MM.1S (cell line): ENCODE measurements at regions not wholly inside any gene's neighbourhood (a gene's known extent, or its start where the extent isn't known, plus 50 kb on each side); places are given as distances from the start of the nearest gene placed in this dataset.

Source experiments
- DNase-seq: peaks from one replicate; pipeline ENCODE4 v3.0.0-alpha.2; 2015
- H2AFZ ChIP-seq: fragments of 300-600 bp; sonication (generic); 2 replicates; pipeline ENCODE4 v1.6.0; 2016; ENCODE audit warnings: antibody characterized with exemption, low read length
- H3F3A ChIP-seq: fragments of 300-600 bp; sonication (generic); 2 replicates; pipeline ENCODE4 v1.6.1; 2016; ENCODE audit warnings: mild to moderate bottlenecking, antibody characterized with exemption, low read length, moderate library complexity, mixed read lengths; ENCODE audit not compliant: insufficient read depth
- H3K27ac ChIP-seq: fragments of 300-600 bp; sonication (generic); 2 replicates; pipeline ENCODE4 v1.5.1; 2016; ENCODE audit warnings: mild to moderate bottlenecking, low read length
- H3K27me3 ChIP-seq: fragments of 300-600 bp; sonication (generic); replicated peaks from 2 replicates; pipeline ENCODE4 v1.6.0; 2016; ENCODE audit warnings: low read length; ENCODE audit not compliant: insufficient read depth
- H3K36me3 ChIP-seq: fragments of 300-600 bp; sonication (generic); replicated peaks from 2 replicates; pipeline ENCODE4 v1.6.1; 2016; ENCODE audit warnings: mild to moderate bottlenecking, low read length, mixed read lengths; ENCODE audit not compliant: insufficient read depth
- H3K4me1 ChIP-seq: fragments of 300-600 bp; sonication (generic); 2 replicates; pipeline ENCODE4 v1.6.1; 2016; ENCODE audit warnings: low read length, mixed read lengths
- H3K4me2 ChIP-seq: fragments of 300-600 bp; sonication (generic); 2 replicates; pipeline ENCODE4 v1.6.0; 2016; ENCODE audit warnings: low read depth, low read length
- H3K4me3 ChIP-seq: fragments of 300-600 bp; sonication (generic); 2 replicates; pipeline ENCODE4 v1.5.1; 2016; ENCODE audit warnings: low read length, mixed read lengths
- H3K79me2 ChIP-seq: fragments of 300-600 bp; sonication (generic); 2 replicates; pipeline ENCODE4 v1.6.1; 2016; ENCODE audit warnings: mixed run types, low read length, mixed read lengths
- H3K9ac ChIP-seq: fragments of 300-600 bp; sonication (generic); 2 replicates; pipeline ENCODE4 v1.6.1; 2016; ENCODE audit warnings: low read length, mixed read lengths
- H3K9me2 ChIP-seq: fragments of 300-600 bp; sonication (generic); replicated peaks from 2 replicates; pipeline ENCODE4 v1.6.1; 2016; ENCODE audit warnings: mild to moderate bottlenecking, low read length, mixed read lengths; ENCODE audit not compliant: insufficient read depth
- H3K9me3 ChIP-seq: fragments of 300-600 bp; sonication (generic); replicated peaks from 2 replicates; pipeline ENCODE4 v1.6.1; 2016; ENCODE audit warnings: mild to moderate bottlenecking, low read length, mixed read lengths; ENCODE audit not compliant: insufficient read depth
- H4K20me1 ChIP-seq: fragments of 300-600 bp; sonication (generic); 2 replicates; pipeline ENCODE4 v1.6.1; 2016; ENCODE audit warnings: mild to moderate bottlenecking, low read length, moderate library complexity, mixed read lengths; ENCODE audit not compliant: insufficient read depth
- CTCF ChIP-seq: fragments of 300-600 bp; sonication (generic); IDR thresholded peaks from 2 replicates; pipeline ENCODE4 v1.5.1; 2016; ENCODE audit warnings: antibody characterized with exemption, low read length, mixed read lengths
- EZH2 ChIP-seq: fragments of 300-600 bp; sonication (generic); optimal IDR thresholded peaks from 2 replicates; pipeline ENCODE3; 2017; ENCODE audit warnings: low read depth, mild to moderate bottlenecking, antibody characterized with exemption, low read length, mixed read lengths
- EZH2phosphoT487 ChIP-seq: fragments of 300-600 bp; sonication (generic); IDR thresholded peaks from 2 replicates; pipeline ENCODE4 v1.6.1; 2018; ENCODE audit warnings: antibody characterized with exemption, low read length

GRCh38 chr12:77229640-77230442 is 164.5 kb upstream of the E2F7 start:
- Histone ChIP-seq H4K20me1 (no peaks in the 10 kb centered on the region), H3F3A (no peaks in the 10 kb centered on the region), H3K9ac (no peak overlapping the region), H3K36me3 (no peaks in the 10 kb centered on the region), H3K4me3 (no peak overlapping the region), H3K79me2 (no peaks in the 10 kb centered on the region), H3K27me3 (no peaks in the 10 kb centered on the region), H3K27ac (no peak overlapping the region), H3K9me2 (no peaks in the 10 kb centered on the region), H3K4me2 (no peak overlapping the region), H3K9me3 (no peaks in the 10 kb centered on the region), H3K4me1 (no peaks in the 10 kb centered on the region), H2AFZ (no peak overlapping the region)
- DNase-seq = no peak
- no peak for TF ChIP-seq EZH2phosphoT487
- no peak for TF ChIP-seq CTCF
- no peak for TF ChIP-seq EZH2

- Histone ChIP-seq H3K27me3 (no peaks in the 10 kb centered on the region), H3K36me3 (no peaks in the 10 kb centered on the region), H3K4me1 (no peaks in the 10 kb centered on the region), H3K9ac (no peak overlapping the region), H3K4me3 (no peak overlapping the region), H3K79me2 (no peaks in the 10 kb centered on the region), H4K20me1 (no peaks in the 10 kb centered on the region), H3K27ac (no peak overlapping the region), H3K9me3 (no peaks in the 10 kb centered on the region), H3K4me2 (no peak overlapping the region), H2AFZ (no peak overlapping the region), H3F3A (no peaks in the 10 kb centered on the region), H3K9me2 (no peaks in the 10 kb centered on the region)
- TF ChIP-seq EZH2phosphoT487 = no peak
- TF ChIP-seq EZH2 = no peak
- no peak for TF ChIP-seq CTCF
- DNase-seq = no peak
Measured at GRCh38 chr12:77228376-77228775, 163.0 kb upstream of the E2F7 start.

- H3K9me2 ChIP-seq = no peaks in the 10 kb centered on the region
- H3K9me3 ChIP-seq = no peaks in the 10 kb centered on the region
- H3K27me3 ChIP-seq = no peaks in the 10 kb centered on the region
- H3K27ac ChIP-seq = no peak overlapping the region
- TF ChIP-seq EZH2phosphoT487 (no peak), CTCF (no peak), EZH2 (no peak)
- H3K9ac ChIP-seq = no peak overlapping the region
- no peak overlapping the region for H3K4me3 ChIP-seq
- no peaks in the 10 kb centered on the region for H3F3A ChIP-seq
- no peak for DNase-seq
- no peaks in the 10 kb centered on the region for H3K36me3 ChIP-seq
- H4K20me1 ChIP-seq = no peaks in the 10 kb centered on the region
- no peak overlapping the region for H3K4me2 ChIP-seq
- no peak overlapping the region for H2AFZ ChIP-seq
- no peaks in the 10 kb centered on the region for H3K79me2 ChIP-seq
- H3K4me1 ChIP-seq = no peaks in the 10 kb centered on the region
Measured at GRCh38 chr12:77226368-77226767, 161.0 kb upstream of the E2F7 start.
